GM12878 (cell line): ENCODE measurements at regions not wholly inside any gene's neighbourhood (a gene's known extent, or its start where the extent isn't known, plus 50 kb on each side); places are given as distances from the start of the nearest gene placed in this dataset.

Experiments
- ATAC-seq: fragments of 200-7000 bp; cut with Tn5 transposase; 3 replicates; pipeline ENCODE4 v1.9.1; 2020; ENCODE audit warnings: mild to moderate bottlenecking, moderate library complexity
- BruUV-seq: library from RNA; stranded (reverse); fragments of 400-500 nt; replicated peaks from 2 replicates; lab custom pipeline; 2021; lab: Mats Ljungman, UMichigan
- CTCF ChIA-PET: fragments of 300-600 bp; sonication (Branson Sonifier 250); formaldehyde crosslinking; extraction: SDS; loops from one replicate; lab custom pipeline; 2021; ENCODE audit warnings: inconsistent platforms; lab: Yijun Ruan, JAX
- POLR2A ChIA-PET: fragments of 350-600 bp; formaldehyde crosslinking; extraction: SDS; loops from one replicate; lab custom pipeline; 2021; ENCODE audit warnings: inconsistent platforms; lab: Charles Lee
- RAD21 ChIA-PET: fragments of 300-600 bp; sonication (Branson Sonifier 250); formaldehyde crosslinking; loops from one replicate; lab custom pipeline; 2023; ENCODE audit warnings: antibody characterized with exemption; ENCODE audit not compliant: unreplicated experiment; lab: Charles Lee
- SMC1A ChIA-PET: fragments of 300-600 bp; sonication (Branson Sonifier 250); formaldehyde crosslinking; loops from one replicate; lab custom pipeline; 2023; ENCODE audit not compliant: unreplicated experiment, uncharacterized antibody; lab: Charles Lee
- DNase-seq: peaks from one replicate; pipeline ENCODE4 v3.0.0-alpha.2; 2011; ENCODE audit warnings: low read depth, low spot score
- FAIRE-seq: peaks from 3 replicates; lab custom pipeline; 2011; peaks lifted over from hg19 to GRCh38; lab: Jason Lieb, UNC
- H2AFZ ChIP-seq: 2 replicates; pipeline ENCODE4 v1.6.0; 2011; ENCODE audit warnings: low read depth, low read length, control low read depth; ENCODE audit not compliant: control insufficient read depth
- H3K27ac ChIP-seq: 2 replicates; pipeline ENCODE4 v1.5.1; 2011; ENCODE audit warnings: control low read depth; ENCODE audit not compliant: control insufficient read depth, insufficient read depth
- H3K27me3 ChIP-seq, 2 experiments: replicated peaks in 1 of 2; 2 replicates each; pipeline versions ENCODE4 v1.6.0 to v1.6.1; 2011; ENCODE audit warnings: low read length in 1 of 2; ENCODE audit not compliant: control insufficient read depth in 2 of 2, insufficient read depth in 2 of 2
- H3K36me3 ChIP-seq, 2 experiments: 2 replicates each; pipeline ENCODE4 v1.5.1; 2011; ENCODE audit warnings: low read length in 1 of 2; ENCODE audit not compliant: control insufficient read depth in 2 of 2, insufficient read depth in 2 of 2
- H3K4me1 ChIP-seq: 2 replicates; pipeline ENCODE4 v1.6.1; 2011; ENCODE audit warnings: mild to moderate bottlenecking, low read length, moderate library complexity, mixed read lengths; ENCODE audit not compliant: control insufficient read depth, insufficient read depth
- H3K4me2 ChIP-seq: 2 replicates; pipeline ENCODE4 v1.6.0; 2011; ENCODE audit warnings: control low read depth; ENCODE audit not compliant: control insufficient read depth, insufficient read depth
- H3K4me3 ChIP-seq: fragments of 200-600 bp; sonication (generic); 2 replicates; pipeline ENCODE4 v1.5.1; 2016
- H3K79me2 ChIP-seq: 2 replicates; pipeline ENCODE4 v1.6.0; 2011; ENCODE audit warnings: low read length; ENCODE audit not compliant: control insufficient read depth, insufficient read depth
- H3K9ac ChIP-seq: 2 replicates; pipeline ENCODE4 v1.8.0; 2011; ENCODE audit warnings: low read length, control low read depth, mixed read lengths; ENCODE audit not compliant: control insufficient read depth, insufficient read depth
- H3K9me3 ChIP-seq: replicated peaks from 3 replicates; pipeline ENCODE4 v1.5.1; 2011; ENCODE audit warnings: mild to moderate bottlenecking, low read length; ENCODE audit not compliant: control insufficient read depth, insufficient read depth
- H4K20me1 ChIP-seq: 2 replicates; pipeline ENCODE4 v1.6.0; 2011; ENCODE audit not compliant: control insufficient read depth, insufficient read depth
- BCL11A ChIP-seq: IDR thresholded peaks from 2 replicates; pipeline ENCODE4 v1.6.1; 2011; ENCODE audit warnings: low read depth, low read length
- BHLHE40 ChIP-seq, 2 experiments: fragments of 450-650 bp in 1 of 2; IDR thresholded peaks; 2 replicates each; pipeline ENCODE4 v1.6.1; 2011 to 2017; ENCODE audit warnings: low read depth in 2 of 2, borderline replicate concordance in 1 of 2, improper control_type of control experiment in 1 of 2, low read length in 1 of 2, mild to moderate bottlenecking in 1 of 2
- CBX5 ChIP-seq: sonication (generic); IDR thresholded peaks from 2 replicates; pipeline ENCODE4 v1.6.1; 2016; ENCODE audit warnings: low read depth, moderate library complexity, mild to moderate bottlenecking, inconsistent platforms
- CHD4 ChIP-seq: fragments of 200-600 bp; sonication (generic); IDR thresholded peaks from 2 replicates; pipeline ENCODE4 v1.6.1; 2016; ENCODE audit warnings: mild to moderate bottlenecking
- EED ChIP-seq: sonication (generic); IDR thresholded peaks from 2 replicates; pipeline ENCODE4 v1.6.1; 2016; ENCODE audit warnings: antibody characterized with exemption, low read depth
- NFXL1 ChIP-seq: fragments of 450-650 bp; IDR thresholded peaks from 2 replicates; pipeline ENCODE4 v1.6.1; 2017; ENCODE audit warnings: antibody characterized with exemption, mild to moderate bottlenecking, borderline replicate concordance
- NR2F1 ChIP-seq: fragments of 450-650 bp; conservative IDR thresholded peaks from 2 replicates; pipeline ENCODE4 v1.6.1; 2017; ENCODE audit warnings: mild to moderate bottlenecking
- RELB ChIP-seq: fragments of 450-650 bp; IDR thresholded peaks from 2 replicates; pipeline ENCODE4 v1.6.1; 2017; ENCODE audit warnings: low read depth, mild to moderate bottlenecking, moderate library complexity
- SIX5 ChIP-seq: IDR thresholded peaks from 2 replicates; pipeline ENCODE4 v1.6.1; 2011; ENCODE audit warnings: mild to moderate bottlenecking, low read depth, low read length, moderate library complexity; ENCODE audit not compliant: severe bottlenecking
- STAT1 ChIP-seq: fragments of 450-650 bp; conservative IDR thresholded peaks from 2 replicates; pipeline ENCODE4 v1.6.1; 2014; ENCODE audit warnings: antibody characterized with exemption, mild to moderate bottlenecking
- WRNIP1 ChIP-seq: IDR thresholded peaks from 2 replicates; pipeline ENCODE4 v1.6.1; 2011; ENCODE audit warnings: low read depth, low read length, improper control_type of control experiment, borderline replicate concordance
- YY1 ChIP-seq: IDR thresholded peaks from 2 replicates; pipeline ENCODE4 v1.6.1; 2011; ENCODE audit warnings: low read depth, mild to moderate bottlenecking, low read length
- ZBTB4 ChIP-seq: fragments of 450-650 bp; formaldehyde crosslinking; IDR thresholded peaks from 2 replicates; pipeline ENCODE4 v1.4.0; 2022; ENCODE audit warnings: mild to moderate bottlenecking, moderate library complexity
- WGBS: methylation state at CpG from one replicate; pipeline ENCODE4 v1.1.6; 2016; ENCODE audit warnings: low lambda C conversion rate; ENCODE audit not compliant: insufficient replicate concordance, insufficient coverage; ENCODE audit errors: missing lambda C conversion rate; 5-methylcytosine and 5-hydroxymethylcytosine counted together
- in situ Hi-C: fragments of 300-500 bp; cut with MboI; formaldehyde crosslinking; loops from 9 replicates; pipeline ENCODE4 v1.14.3; 2018; ENCODE audit warnings: mixed read lengths
- intact Hi-C: fragments of 100-400 bp; cut with micrococcal nuclease; formaldehyde crosslinking; loops from one replicate; pipeline ENCODE4 v1.14.2; 2022; ENCODE audit not compliant: unreplicated experiment
- TF ChIP-seq, protein P1 (sequence below): fragments of 450-650 bp; IDR thresholded peaks from 2 replicates; pipeline ENCODE4 v1.6.1; 2017; ENCODE audit warnings: mild to moderate bottlenecking, moderate library complexity

DNA sequence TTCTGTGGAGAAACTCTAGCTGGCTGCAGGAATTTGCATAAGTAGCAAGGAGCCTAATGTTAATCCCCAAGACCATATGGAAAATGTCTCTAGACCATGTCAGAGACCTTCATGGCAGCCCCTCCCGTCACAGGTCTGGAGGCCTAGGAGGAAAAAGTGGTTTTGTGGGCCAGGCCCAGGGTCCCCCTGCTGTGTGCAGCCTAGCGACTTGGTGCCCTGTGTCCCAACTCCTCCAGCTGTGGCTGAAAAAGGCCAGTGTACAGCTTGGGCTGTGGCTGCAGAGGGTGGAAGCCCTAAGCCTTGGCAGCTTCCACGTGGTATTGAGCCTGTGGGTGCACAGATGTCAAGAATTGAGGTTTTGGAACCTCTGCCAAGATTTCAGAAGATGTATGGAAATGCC is 306.9 kb upstream of the CA10 start:
- no TSS peak for BruUV-seq
- Histone ChIP-seq H2AFZ (no peak overlapping the region), H3K27me3 (no peaks in the 10 kb centered on the region), H3K27ac (no peak overlapping the region), H4K20me1 (no peaks in the 10 kb centered on the region), H3K4me3 (no peak overlapping the region), H3K36me3 (no peaks in the 10 kb centered on the region), H3K4me2 (no peak overlapping the region), H3K9me3 (no peaks in the 10 kb centered on the region; the same call in 2 of the 3 replicates), H3K9ac (no peak overlapping the region), H3K4me1 (no peaks in the 10 kb centered on the region), H3K79me2 (no peaks in the 10 kb centered on the region)
- SMC1A ChIA-PET = no interaction called here
- no peak for DNase-seq
- CTCF ChIA-PET = no interaction called here
- no peak for FAIRE-seq
- no peak for ATAC-seq
- 6% methylated on average over 3 of the region's 3 CpGs for WGBS
- in situ Hi-C loops (no loop called here), intact Hi-C loops (no loop called here)
- POLR2A ChIA-PET = no interaction called here
- RAD21 ChIA-PET = no interaction called here
- TF ChIP-seq RELB (no peak), CBX5 (no peak), BHLHE40 (IDR thresholded peaks at IDR 0.05; ENCODE audit: borderline replicate concordance in 1 of 2, low read depth in 2 of 2, low read length in 1 of 2) (no peak), NR2F1 (no peak), WRNIP1 (no peak), CHD4 (no peak), EED (no peak), STAT1 (no peak), YY1 (no peak), ZBTB4 (CRISPR knock-in tag) (no peak), BCL11A (no peak), SIX5 (no peak), NFXL1 (no peak)
- TF ChIP-seq, protein P1, sequence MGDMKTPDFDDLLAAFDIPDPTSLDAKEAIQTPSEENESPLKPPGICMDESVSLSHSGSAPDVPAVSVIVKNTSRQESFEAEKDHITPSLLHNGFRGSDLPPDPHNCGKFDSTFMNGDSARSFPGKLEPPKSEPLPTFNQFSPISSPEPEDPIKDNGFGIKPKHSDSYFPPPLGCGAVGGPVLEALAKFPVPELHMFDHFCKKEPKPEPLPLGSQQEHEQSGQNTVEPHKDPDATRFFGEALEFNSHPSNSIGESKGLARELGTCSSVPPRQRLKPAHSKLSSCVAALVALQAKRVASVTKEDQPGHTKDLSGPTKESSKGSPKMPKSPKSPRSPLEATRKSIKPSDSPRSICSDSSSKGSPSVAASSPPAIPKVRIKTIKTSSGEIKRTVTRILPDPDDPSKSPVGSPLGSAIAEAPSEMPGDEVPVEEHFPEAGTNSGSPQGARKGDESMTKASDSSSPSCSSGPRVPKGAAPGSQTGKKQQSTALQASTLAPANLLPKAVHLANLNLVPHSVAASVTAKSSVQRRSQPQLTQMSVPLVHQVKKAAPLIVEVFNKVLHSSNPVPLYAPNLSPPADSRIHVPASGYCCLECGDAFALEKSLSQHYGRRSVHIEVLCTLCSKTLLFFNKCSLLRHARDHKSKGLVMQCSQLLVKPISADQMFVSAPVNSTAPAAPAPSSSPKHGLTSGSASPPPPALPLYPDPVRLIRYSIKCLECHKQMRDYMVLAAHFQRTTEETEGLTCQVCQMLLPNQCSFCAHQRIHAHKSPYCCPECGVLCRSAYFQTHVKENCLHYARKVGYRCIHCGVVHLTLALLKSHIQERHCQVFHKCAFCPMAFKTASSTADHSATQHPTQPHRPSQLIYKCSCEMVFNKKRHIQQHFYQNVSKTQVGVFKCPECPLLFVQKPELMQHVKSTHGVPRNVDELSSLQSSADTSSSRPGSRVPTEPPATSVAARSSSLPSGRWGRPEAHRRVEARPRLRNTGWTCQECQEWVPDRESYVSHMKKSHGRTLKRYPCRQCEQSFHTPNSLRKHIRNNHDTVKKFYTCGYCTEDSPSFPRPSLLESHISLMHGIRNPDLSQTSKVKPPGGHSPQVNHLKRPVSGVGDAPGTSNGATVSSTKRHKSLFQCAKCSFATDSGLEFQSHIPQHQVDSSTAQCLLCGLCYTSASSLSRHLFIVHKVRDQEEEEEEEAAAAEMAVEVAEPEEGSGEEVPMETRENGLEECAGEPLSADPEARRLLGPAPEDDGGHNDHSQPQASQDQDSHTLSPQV = no peak
